M059J (cell line): ENCODE measurements at regions not wholly inside any gene's neighbourhood (a gene's known extent, or its start where the extent isn't known, plus 50 kb on each side); places are given as distances from the start of the nearest gene placed in this dataset.

Experiments
- DNase-seq: peaks from one replicate; pipeline ENCODE4 v3.0.0-alpha.2; 2012; ENCODE audit warnings: low read depth

GRCh38 chr20:36824142-36824940 is 50.8 kb upstream of the DSN1 start:
- peak; percentile 24 for DNase-seq

GRCh38 chr20:36825385-36826104 is 50.4 kb upstream of the TLDC2 start:
- DNase-seq: no peak
